HK-2 (cell line): ENCODE measurements at regions not wholly inside any gene's neighbourhood (a gene's known extent, or its start where the extent isn't known, plus 50 kb on each side); places are given as distances from the start of the nearest gene placed in this dataset.

Source experiments
- DNase-seq: peaks from one replicate; pipeline ENCODE4 v3.0.0-alpha.2; 2018; ENCODE audit not compliant: unreplicated experiment

GRCh38 chr6:142681099-142681498 lies 263.9 kb downstream of the HIVEP2 start:
- DNase-seq, result no peak

GRCh38 chr6:142682985-142683384 lies 262.0 kb downstream of the HIVEP2 start:
- no peak for DNase-seq

- no peak for DNase-seq
Measured at GRCh38 chr6:142683714-142684141, 261.2 kb downstream of the HIVEP2 start.

GRCh38 chr6:142684371-142684770 lies 260.6 kb downstream of the HIVEP2 start:
- DNase-seq, result no peak

GRCh38 chr6:142685852-142686506 lies 259.0 kb downstream of the HIVEP2 start:
- DNase-seq, result no peak

GRCh38 chr6:142686507-142686887 lies 258.5 kb downstream of the HIVEP2 start:
- DNase-seq, result no peak

- DNase-seq, result peak; percentile 62
Measured at GRCh38 chr6:142692942-142693341, 252.0 kb downstream of the HIVEP2 start.

- no peak for DNase-seq
Measured at GRCh38 chr6:142693441-142693840, 251.5 kb downstream of the HIVEP2 start.

- no peak for DNase-seq
Measured at GRCh38 chr6:142694054-142694453, 250.9 kb downstream of the HIVEP2 start.

GRCh38 chr6:142695016-142695415 lies 250.0 kb downstream of the HIVEP2 start:
- no peak for DNase-seq

- no peak for DNase-seq
Measured at GRCh38 chr6:142696123-142697000, 248.6 kb downstream of the HIVEP2 start.

- no peak for DNase-seq
Measured at GRCh38 chr6:142697001-142697335, 248.0 kb downstream of the HIVEP2 start.

GRCh38 chr6:142697922-142698321 lies 247.1 kb downstream of the HIVEP2 start:
- no peak for DNase-seq

GRCh38 chr6:142698751-142699150 lies 246.2 kb downstream of the HIVEP2 start:
- DNase-seq, result no peak

GRCh38 chr6:142699391-142699790 lies 245.6 kb downstream of the HIVEP2 start:
- no peak for DNase-seq

- no peak for DNase-seq
Measured at GRCh38 chr6:142700032-142700431, 244.9 kb downstream of the HIVEP2 start.

- DNase-seq, result no peak
Measured at GRCh38 chr6:142700671-142701312, 244.2 kb downstream of the HIVEP2 start.
